GM23338 (cell line): ENCODE measurements at regions not wholly inside any gene's neighbourhood (a gene's known extent, or its start where the extent isn't known, plus 50 kb on each side); places are given as distances from the start of the nearest gene placed in this dataset.

Experiments used
- ATAC-seq: fragments of 200-7000 bp; cut with Tn5 transposase; 3 replicates; pipeline ENCODE4 v1.9.1; 2020
- DNase-seq: peaks from one replicate; pipeline ENCODE4 v3.0.0-alpha.2; 2015; ENCODE audit warnings: low spot score
- H2AFZ ChIP-seq: fragments of 200-600 bp; sonication (generic); 2 replicates; pipeline ENCODE4 v1.8.0; 2016; ENCODE audit warnings: antibody characterized with exemption, mild to moderate bottlenecking, moderate library complexity
- H3F3A ChIP-seq: fragments of 200-600 bp; sonication (generic); replicated peaks from 2 replicates; pipeline ENCODE4 v1.8.0; 2017; ENCODE audit warnings: antibody characterized with exemption, mixed run types, low read depth
- H3K27ac ChIP-seq: fragments of 200-600 bp; sonication (generic); 2 replicates; pipeline ENCODE4 v1.6.1; 2016; ENCODE audit warnings: low read depth
- H3K27me3 ChIP-seq: fragments of 200-600 bp; sonication (generic); 2 replicates; pipeline ENCODE4 v1.8.0; 2016; ENCODE audit warnings: mild to moderate bottlenecking, mixed run types, moderate library complexity; ENCODE audit not compliant: insufficient read depth
- H3K36me3 ChIP-seq: fragments of 200-600 bp; sonication (generic); 2 replicates; pipeline ENCODE4 v1.8.0; 2016; ENCODE audit warnings: mild to moderate bottlenecking; ENCODE audit not compliant: insufficient read depth
- H3K4me1 ChIP-seq: fragments of 200-600 bp; sonication (generic); 2 replicates; pipeline ENCODE4 v1.8.0; 2016; ENCODE audit warnings: mild to moderate bottlenecking, moderate library complexity; ENCODE audit not compliant: insufficient read depth
- H3K4me2 ChIP-seq: fragments of 200-600 bp; sonication (generic); 2 replicates; pipeline ENCODE4 v1.7.1; 2017; ENCODE audit warnings: mixed run types
- H3K4me3 ChIP-seq: fragments of 200-600 bp; sonication (generic); 2 replicates; pipeline ENCODE4 v1.6.1; 2016; ENCODE audit warnings: mixed run types
- H3K79me2 ChIP-seq: fragments of 200-600 bp; sonication (generic); replicated peaks from 2 replicates; pipeline ENCODE4 v1.8.0; 2017; ENCODE audit warnings: mild to moderate bottlenecking; ENCODE audit not compliant: insufficient read depth
- H3K9me2 ChIP-seq: fragments of 200-600 bp; sonication (generic); 2 replicates; pipeline ENCODE4 v1.8.0; 2017; ENCODE audit not compliant: insufficient read depth
- H4K20me1 ChIP-seq: fragments of 200-600 bp; sonication (generic); replicated peaks from 2 replicates; pipeline ENCODE4 v1.8.0; 2017; ENCODE audit warnings: mild to moderate bottlenecking; ENCODE audit not compliant: insufficient read depth
- H3K27ac Mint-ChIP-seq: 2 replicates; pipeline ENCODE4 v1.8.0; 2020; ENCODE audit warnings: inconsistent platforms, mild to moderate bottlenecking, moderate library complexity, mixed read lengths
- H3K27me3 Mint-ChIP-seq: 3 replicates; pipeline ENCODE4 v1.8.0; 2022; ENCODE audit warnings: low read depth, mild to moderate bottlenecking, moderate library complexity, mixed read lengths, inconsistent platforms; ENCODE audit not compliant: insufficient read depth, poor library complexity
- H3K36me3 Mint-ChIP-seq: 3 replicates; pipeline ENCODE4 v1.8.0; 2021; ENCODE audit warnings: low read depth, mild to moderate bottlenecking, inconsistent platforms, moderate library complexity, mixed read lengths
- H3K4me1 Mint-ChIP-seq: 3 replicates; pipeline ENCODE4 v1.8.0; 2020; ENCODE audit warnings: mild to moderate bottlenecking, inconsistent platforms, mixed read lengths
- H3K4me3 Mint-ChIP-seq: 3 replicates; pipeline ENCODE4 v1.8.0; 2021; ENCODE audit warnings: moderate library complexity, mild to moderate bottlenecking, inconsistent platforms, mixed read lengths
- H3K9me3 Mint-ChIP-seq: 3 replicates; pipeline ENCODE4 v1.8.0; 2020; ENCODE audit warnings: moderate library complexity, mild to moderate bottlenecking, inconsistent platforms, mixed read lengths
- CREB1 ChIP-seq: fragments of 250-450 bp; sonication (Bioruptor Pico); IDR thresholded peaks from 2 replicates; pipeline ENCODE4 v1.5.0; 2020; ENCODE audit warnings: low read depth, mild to moderate bottlenecking, moderate library complexity
- EZH2 ChIP-seq: fragments of 200-600 bp; sonication (generic); IDR thresholded peaks from one replicate; pipeline ENCODE4 v1.8.0; 2017; ENCODE audit warnings: antibody characterized with exemption, mild to moderate bottlenecking, low read depth; ENCODE audit not compliant: unreplicated experiment
- JUNB ChIP-seq: IDR thresholded peaks from one replicate; pipeline ENCODE4 v1.6.1; 2016; ENCODE audit warnings: antibody characterized with exemption; ENCODE audit not compliant: unreplicated experiment
- POLR2AphosphoS5 ChIP-seq: IDR thresholded peaks from 2 replicates; pipeline ENCODE4 v1.6.1; 2016; ENCODE audit warnings: antibody characterized with exemption, low read depth
- ZNF114 ChIP-seq: fragments of 250-450 bp; sonication (Bioruptor Pico); IDR thresholded peaks from 2 replicates; pipeline ENCODE4 v1.5.0; 2020; ENCODE audit warnings: mild to moderate bottlenecking, moderate library complexity
- ZNF462 ChIP-seq: fragments of 250-450 bp; sonication (Bioruptor Pico); IDR thresholded peaks from 2 replicates; pipeline ENCODE4 v1.5.0; 2020; ENCODE audit warnings: mild to moderate bottlenecking, moderate library complexity

- Mint-ChIP-seq H3K4me1 (peaks cover 9% of the 10 kb centered on the region), H3K27me3 (peaks cover 8% of the 10 kb centered on the region), H3K9me3 (no peaks in the 10 kb centered on the region), H3K36me3 (no peaks in the 10 kb centered on the region; the same call in 2 of the 3 replicates), H3K27ac (no peak overlapping the region), H3K4me3 (no peak overlapping the region)
- ATAC-seq (no peak), DNase-seq (no peak)
- Histone ChIP-seq H3K27me3 (no peaks in the 10 kb centered on the region), H3F3A (no peaks in the 10 kb centered on the region), H3K4me1 (0 out of 2 replicates have a peak, but pooled peaks cover 5% of the 10 kb centered on the region), H3K4me2 (no peak overlapping the region), H2AFZ (0 out of 2 replicates have a peak overlapping the region, but pooled peaks have one; percentile 9), H4K20me1 (no peaks in the 10 kb centered on the region), H3K79me2 (no peaks in the 10 kb centered on the region), H3K36me3 (no peaks in the 10 kb centered on the region), H3K27ac (no peak overlapping the region), H3K4me3 (no peak overlapping the region), H3K9me2 (peaks cover 12% of the 10 kb centered on the region)
- no peak for TF ChIP-seq ZNF114 (CRISPR knock-in tag)
- no peak for TF ChIP-seq ZNF462 (CRISPR knock-in tag)
- TF ChIP-seq JUNB: no peak
- TF ChIP-seq EZH2: no peak
- no peak for TF ChIP-seq CREB1
- no peak for TF ChIP-seq POLR2AphosphoS5
Measured at GRCh38 chr6:139531148-139532115, 157.0 kb upstream of the CITED2 start.
